Suppressor macrophage (primary cell): ENCODE measurements at regions not wholly inside any gene's neighbourhood (a gene's known extent, or its start where the extent isn't known, plus 50 kb on each side); places are given as distances from the start of the nearest gene placed in this dataset.
"Not testable (repeated sequence)": the region's sequence is repeated elsewhere in the genome, so short reads cannot be mapped to it uniquely, and the experiment has no call there.

ENCODE experiments used
- DNase-seq, 4 experiments: peaks; one replicate each; pipeline ENCODE4 v3.0.0-alpha.2; 2020 to 2022

DNA sequence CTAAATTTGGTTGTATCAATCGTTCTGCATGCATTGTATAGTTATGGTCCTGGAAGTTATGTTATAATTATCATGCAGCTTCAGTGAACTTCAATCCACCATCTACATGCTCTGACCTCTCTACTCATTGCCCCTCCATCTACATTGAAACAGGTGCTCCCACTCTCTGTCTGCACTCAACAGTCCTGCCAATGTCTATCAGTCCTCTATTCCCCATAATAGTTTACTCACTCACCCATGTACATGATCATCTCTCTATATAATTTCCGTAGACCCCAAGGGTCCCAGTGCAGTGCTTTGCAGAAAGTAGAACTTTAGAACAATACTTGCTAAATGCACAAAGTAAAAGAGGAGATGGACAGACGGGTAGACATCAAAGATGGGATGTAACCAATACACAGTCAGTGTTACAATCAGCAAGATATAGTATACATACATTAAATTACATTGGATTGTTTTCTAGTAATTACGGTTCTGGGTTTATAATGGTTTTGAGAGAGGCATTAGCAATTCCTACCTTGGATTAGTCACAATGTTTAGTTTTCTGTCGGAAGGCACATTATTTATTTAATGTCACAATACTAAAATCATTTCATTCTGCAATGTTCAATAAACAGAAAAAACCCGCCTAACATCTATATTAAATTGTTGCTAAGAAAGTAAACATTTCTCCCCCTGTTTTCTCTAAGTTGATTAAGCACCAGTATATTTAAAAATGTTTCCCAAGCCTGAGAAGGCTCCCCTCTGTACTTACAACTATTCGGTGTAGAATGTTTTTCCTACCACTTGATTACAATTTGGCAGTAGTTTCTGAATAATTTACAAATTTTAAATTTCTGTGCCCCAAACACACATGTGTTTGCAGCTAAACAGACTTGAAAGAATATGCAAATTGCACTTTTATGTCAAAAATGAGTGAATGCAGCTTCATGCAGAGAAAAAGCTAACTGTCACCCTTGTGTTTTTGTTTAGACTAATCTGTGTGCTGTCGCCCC, 94.4 kb upstream of the SIX2 start:
- DNase-seq: no peak

DNA sequence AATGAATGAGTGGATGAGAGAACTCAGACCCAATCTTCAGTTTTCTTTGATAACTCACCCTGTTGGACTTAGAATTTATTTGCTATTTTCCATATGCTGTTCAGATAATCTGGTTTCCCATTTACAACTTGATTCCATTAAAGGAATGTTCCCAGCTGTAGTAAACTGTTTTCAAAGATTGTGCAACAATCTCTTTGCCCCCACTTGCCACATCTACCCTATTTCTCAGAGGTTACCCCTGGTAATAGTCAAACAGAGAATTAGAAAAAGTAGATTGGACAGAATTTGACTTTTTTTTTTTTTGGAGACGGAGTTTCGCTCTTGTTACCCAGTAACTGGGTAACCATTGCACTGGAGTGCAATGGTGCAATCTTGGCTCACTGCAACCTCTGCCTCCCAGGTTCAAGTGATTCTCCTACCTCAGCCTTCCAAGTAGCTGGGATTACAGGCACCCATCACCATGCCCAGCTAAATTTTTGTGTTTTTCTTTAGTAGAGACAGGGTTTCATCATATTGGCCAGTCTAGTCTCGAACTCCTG, 93.4 kb upstream of the SIX2 start:
- DNase-seq: no peak

DNA sequence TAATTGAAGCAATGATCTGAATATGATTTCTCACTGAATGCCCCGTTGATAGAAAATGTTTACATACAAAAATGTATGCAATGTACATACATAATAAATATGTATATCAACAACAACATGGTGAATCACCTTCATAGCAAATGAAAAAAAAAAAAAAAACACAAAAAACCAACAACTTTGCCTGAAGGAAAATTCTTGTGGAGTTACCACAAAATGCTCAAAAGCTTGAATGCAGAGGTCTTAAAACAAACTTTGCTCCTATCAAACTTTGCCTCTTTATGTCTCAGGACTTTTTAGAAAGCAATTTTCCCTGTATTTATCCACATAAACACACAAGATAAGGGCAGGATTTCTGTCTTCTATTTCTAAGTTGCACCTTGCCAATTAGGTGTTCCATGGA, 92.9 kb upstream of the SIX2 start:
- DNase-seq: no peak

DNA sequence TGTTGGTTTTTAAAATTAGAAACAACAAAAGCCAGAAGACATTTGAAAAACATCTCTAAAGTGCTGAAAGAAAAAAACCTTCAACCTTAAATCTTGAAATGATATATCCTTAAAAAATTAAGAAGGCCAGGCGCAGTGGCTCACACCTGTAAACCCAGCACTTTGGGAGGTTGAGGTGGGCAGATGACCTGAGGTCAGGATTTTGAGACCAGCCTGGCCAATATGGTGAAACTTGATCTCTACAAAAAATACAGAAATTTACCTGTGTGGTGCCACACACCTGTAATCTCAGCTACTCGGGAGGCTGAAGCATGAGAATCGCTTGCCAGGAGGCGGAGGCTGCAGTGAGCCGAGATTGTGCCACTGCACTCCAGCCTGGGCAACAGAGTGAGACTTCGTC, 87.7 kb upstream of the SIX2 start:
- DNase-seq: no peak

DNA sequence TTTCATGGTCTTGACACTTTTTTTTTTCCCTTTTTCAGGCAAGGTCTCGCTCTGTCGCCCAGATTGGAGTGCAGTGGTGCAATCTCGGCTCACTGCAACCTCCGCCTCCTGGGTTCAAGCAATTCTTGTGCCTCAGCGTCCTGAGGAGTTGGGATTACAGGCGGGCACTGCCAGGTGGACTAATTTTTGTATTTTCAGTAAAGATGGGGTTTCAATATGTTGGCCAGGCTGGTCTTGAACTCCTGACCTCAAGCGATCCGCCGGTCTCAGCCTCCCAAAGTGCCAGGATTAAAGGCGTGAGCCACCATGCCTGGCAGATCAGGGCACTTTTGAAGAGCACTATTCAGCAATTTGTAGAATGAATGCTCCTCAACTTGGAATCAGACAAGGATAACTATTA, 86.8 kb upstream of the SIX2 start:
- not testable (repeated sequence) for DNase-seq

GRCh38 chr2:45093663-45094062, 84.4 kb upstream of the SIX2 start:
- no peak for DNase-seq

GRCh38 chr2:45093181-45093580, 83.9 kb upstream of the SIX2 start:
- DNase-seq: no peak

GRCh38 chr2:45089554-45090261, 80.5 kb upstream of the SIX2 start:
- DNase-seq: no peak

GRCh38 chr2:45085487-45085886, 76.2 kb upstream of the SIX2 start:
- DNase-seq: peak in 3 of 4 experiments; percentile 4 to 28 (median 8)

GRCh38 chr2:45084361-45085020, 75.2 kb upstream of the SIX2 start:
- no peak for DNase-seq

- no peak for DNase-seq
Observed at GRCh38 chr2:45083175-45083574, 73.9 kb upstream of the SIX2 start.

DNA sequence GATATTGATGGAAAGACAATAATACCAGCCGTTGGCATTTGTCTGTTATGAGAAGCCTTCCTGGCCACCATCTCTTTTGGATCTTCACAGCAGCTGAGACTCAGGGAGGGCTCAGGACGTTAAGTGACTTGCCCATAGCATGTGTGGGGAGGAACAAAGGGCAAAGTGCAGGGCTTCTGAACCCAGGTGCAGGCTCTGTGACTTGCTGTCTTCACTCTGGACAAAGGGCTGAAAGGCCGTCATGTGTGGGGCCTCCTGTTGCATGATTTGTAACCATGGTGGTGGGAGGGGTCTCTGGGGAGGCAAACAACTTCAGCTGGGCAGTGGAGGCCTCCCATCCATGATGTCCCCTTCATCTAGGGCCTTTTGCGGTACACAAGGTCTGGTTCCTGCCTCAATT, 65.5 kb upstream of the SIX2 start:
- DNase-seq: no peak

GRCh38 chr2:45072862-45073237, 63.6 kb upstream of the SIX2 start:
- no peak for DNase-seq

GRCh38 chr2:45072064-45072861, 63.0 kb upstream of the SIX2 start:
- DNase-seq: no peak

GRCh38 chr2:45070113-45070652, 60.9 kb upstream of the SIX2 start:
- no peak for DNase-seq

- no peak for DNase-seq
Observed at GRCh38 chr2:45069684-45070083, 60.4 kb upstream of the SIX2 start.

- no peak for DNase-seq
Observed at GRCh38 chr2:45068571-45069140, 59.4 kb upstream of the SIX2 start.

- no peak for DNase-seq
Observed at GRCh38 chr2:45067859-45068570, 58.8 kb upstream of the SIX2 start.
